ENCODE measurements at regions not wholly inside any gene's neighbourhood (a gene's known extent, or its start where the extent isn't known, plus 50 kb on each side); places are given as distances from the start of the nearest gene placed in this dataset.

DNA sequence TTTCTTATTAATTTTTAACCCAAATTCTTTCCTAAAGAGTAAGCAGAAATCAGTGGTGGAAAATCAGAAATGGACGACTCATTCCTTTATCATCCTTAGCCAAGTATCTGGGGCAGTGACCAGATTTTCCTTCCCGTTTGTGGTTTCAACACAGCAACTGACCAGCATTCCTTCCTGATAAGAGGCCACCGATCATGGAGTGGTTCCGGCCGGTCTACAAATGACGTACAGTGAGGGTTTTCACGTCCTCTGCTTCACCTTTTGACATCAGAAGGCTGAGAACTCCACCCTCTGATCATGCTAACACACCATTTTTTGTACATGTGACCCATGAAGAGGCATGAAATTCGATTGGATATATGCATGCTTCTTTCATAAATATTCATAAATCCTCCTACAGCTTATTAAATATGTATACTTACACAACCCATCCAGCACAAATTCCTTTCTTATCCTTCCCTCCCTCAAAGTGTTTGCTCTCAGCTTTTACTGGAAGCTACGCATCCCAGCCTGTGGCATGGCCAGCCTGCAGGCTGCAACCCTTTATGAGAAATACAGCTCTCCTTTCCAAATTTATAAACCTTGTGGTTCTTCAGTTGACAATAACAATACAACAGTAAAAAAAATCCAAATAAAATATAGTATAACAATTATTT, 173.0 kb upstream of the CASK start:
- peak; percentile 16 to 24 for DNase-seq

DNA sequence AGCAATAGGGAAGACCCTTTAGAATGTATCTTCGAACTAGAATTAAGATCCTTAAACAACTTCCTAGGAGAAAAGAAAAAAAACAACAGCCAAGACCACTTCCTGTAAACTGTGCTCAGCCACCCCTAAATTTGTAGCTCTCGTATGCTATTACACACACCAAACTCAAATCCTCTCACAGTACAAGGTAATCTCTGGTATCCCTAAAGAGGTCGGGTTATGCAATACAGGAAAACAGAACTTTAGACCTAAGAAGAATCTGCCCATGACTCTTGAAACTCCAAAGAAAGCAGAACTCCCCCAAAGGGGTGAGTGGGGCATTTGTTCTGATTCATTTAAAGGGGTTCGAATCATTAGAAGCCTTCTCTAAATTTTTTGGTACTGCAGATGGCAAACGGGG, 170.9 kb upstream of the CASK start:
- no peak for DNase-seq

DNA sequence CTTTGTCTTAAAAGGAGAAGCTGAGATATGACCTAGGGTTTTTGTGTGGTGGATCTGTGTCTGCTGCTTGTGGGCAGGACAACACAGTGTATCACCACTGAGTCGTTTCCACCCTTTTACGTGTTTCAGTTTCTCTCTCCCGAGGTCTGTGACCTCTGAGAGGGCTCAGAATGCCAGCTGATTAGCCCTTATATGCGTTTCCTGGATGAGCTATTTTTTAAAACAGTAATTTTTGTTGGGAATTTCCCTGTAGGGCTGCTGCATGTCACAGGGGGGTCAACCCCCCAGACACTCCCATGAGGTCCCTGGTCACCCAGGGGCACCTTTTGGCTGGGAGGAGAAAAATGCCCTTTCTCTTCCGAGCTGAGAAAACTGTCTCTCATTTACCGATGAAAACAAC, 170.4 kb upstream of the CASK start:
- no peak for DNase-seq

DNA sequence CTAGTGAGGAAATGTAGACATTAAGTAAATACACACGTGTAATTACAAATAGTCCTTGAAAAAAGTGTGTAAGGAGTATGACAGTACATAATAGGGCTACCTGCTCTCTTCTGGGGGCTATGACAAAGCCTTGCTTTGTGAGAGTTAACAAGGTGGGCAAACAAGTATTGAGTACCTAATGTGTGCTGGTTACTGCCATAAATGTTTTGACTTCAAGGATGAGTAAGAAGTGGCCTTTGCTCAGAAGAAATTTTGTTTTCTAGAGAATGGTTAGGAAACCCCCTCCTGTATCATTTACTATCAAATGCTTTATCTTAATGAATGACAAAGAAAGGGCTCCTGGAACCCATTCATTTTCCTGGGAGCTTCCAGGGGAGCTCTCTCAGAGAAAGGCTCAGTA, 167.0 kb upstream of the CASK start:
- DNase-seq, result no peak

DNA sequence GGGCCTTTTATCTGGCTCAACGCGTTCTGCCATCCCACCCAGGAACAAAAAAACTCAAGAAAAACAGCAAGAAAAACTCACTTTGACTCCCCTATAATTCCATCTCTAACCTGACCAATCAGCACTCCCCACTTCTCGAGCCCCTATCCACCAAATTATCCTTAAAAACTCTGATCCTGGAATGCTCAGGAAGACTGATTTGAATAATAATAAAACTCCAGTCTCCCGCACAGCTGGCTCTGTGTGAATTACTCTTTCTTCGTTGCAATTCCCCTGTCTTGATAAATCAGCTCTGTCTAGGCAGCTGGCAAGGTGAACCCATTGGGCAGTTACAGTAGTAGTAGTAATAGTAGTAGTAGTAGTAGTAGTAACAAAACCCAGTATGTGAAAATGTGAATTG, 165.7 kb upstream of the CASK start:
- DNase-seq, result no peak

DNA sequence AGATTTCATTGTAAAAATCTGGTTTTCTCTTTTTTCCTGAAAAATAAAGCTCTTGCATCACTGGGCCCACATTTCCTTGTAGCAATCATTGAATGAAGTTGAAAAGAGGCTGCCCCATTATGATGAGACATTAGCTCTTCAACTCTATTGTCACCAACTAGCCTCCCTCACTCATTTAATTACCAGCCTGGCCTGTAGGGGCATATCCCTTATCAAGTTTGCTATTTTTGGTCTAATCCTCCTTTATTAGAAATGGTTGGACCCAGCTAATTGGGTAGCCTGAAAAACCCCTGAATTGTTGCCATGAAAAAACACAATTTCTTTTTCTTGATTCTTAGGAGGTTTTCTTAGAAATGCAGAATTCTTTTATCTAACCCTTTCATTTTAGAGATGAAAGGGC, 164.6 kb upstream of the CASK start:
- DNase-seq, result no peak

DNA sequence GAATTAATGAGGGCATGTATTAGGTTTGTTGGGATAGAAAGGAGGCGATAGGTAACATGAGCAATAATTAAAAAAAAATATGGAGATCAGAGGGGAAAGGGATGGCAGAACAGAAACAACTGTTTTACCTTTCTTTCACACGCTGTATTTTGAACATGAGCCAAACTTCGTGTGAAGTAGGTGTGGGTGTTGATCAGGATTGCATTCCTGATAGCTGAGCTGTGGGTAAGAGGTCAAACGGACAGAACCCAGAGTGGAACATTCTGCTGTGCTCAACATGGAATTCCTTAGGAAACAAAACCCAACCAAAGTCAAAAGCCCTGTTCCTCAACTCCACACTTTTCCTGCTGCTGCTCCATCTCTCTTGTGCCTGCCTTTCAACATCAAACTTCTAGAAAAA, 162.5 kb upstream of the CASK start:
- no peak for DNase-seq

DNA sequence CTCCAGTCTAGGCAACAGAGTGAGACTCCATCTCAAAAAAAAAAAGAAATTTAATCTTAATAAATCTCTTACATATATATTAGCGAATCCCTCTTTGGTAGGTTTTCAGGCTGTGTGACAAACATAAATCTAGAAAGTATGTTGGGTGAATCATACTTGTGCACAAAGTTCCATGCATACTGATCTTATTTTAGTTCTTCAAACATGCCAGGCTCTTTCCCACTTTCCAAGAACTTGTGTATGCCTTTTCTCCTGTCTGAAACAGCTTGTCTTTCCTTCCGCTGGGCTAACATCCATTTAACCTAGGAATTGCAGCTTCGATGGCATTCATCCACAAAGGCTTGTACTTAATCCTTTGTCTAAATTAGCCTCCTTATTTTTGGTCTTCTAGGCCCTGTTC, 156.6 kb upstream of the CASK start:
- DNase-seq, result no peak

DNA sequence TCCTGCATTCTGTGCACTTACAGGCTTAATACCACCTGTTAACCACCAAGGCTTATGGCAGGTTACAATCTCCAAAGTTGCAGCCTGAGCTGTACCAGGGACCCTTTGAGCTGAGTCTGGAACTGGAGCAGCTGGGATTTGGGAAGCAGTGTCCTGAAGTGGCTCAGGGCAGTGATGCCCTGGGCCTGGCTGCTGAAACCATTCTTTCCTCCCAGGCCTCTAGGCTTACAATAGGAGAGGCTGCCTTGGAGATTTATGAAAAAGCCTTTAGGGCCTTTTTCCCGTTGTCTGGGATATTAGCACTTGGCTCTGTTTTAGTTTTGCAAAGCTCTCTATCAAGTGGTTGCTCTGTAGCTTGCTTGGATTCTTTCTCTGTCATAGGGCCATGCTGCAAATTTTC, 154.3 kb upstream of the CASK start:
- DNase-seq, result no peak

DNA sequence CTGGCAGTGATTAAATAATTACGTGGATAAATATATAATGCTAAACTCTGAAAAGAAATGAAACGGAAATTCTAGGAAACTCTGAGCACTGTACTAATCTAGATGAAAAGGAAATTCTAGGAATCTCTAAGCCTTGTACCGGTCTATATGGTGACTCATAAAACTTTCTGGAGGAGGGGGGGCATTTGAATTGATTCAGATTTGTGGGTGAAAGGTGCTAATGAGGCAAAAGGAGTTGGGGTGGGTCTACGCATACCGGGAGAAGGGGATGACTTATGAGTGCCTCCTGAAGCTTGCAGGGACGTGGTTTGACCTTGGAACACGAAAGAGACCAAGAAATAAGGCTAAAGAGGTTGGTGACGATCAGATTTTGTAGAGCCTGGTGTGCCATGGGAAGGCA, 151.7 kb upstream of the CASK start:
- DNase-seq, result no peak

DNA sequence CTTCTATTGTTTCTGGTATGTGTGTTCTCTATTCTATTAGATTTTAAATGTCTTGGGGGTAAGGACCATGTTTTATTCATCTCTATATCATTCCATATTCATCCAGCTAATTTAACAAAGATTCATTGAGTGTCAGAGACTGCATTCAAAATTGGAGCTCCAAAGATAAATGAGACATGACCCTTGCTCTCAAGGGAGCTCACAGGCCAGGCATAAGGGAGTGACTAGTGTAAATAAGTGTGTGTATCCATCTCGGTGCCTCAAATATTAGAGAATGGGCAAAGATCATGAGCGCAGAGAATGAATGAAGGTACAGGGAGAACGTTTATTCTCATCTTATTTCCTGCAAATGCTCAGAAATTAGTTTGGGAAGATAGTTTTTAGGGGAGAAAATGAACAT, 150.1 kb upstream of the CASK start:
- DNase-seq, result no peak

DNA sequence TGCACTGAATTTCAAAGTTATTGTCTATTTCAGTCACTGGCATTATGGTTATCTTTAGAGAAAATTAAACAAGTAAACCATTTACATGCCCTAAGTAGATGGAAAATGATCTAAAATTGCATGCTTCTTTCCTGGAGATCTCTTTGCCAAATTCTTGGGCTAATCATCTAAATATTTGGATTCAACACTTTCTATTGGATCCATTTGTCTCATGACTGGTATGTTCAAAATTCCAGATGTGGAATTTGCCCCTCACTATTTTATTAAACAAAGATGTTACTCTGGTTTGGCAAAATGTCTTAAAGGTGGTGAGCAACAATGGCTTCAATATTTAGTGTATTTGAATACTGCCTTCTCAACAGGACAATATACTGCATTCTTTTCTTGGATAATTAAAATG, 147.5 kb upstream of the CASK start:
- no peak for DNase-seq

DNA sequence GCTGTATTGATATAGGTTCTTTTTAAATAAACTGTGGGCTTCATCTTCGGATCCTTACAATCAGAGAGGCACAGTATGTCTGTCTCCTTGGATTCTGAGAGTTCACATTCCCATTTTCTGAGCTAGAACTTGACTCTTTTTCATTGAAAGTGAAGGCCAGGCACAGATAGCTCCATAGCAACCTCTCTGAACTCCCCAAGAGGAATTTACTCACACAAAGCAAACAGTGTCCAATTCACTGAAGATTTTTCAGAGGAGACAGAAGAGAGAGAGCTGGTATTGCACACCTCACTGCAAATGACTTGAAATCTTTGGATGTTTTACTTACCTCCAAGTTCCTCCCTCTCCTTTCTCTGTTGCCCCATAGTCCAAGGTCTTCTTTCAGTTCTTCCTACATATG, 130.9 kb upstream of the CASK start:
- no peak for DNase-seq

DNA sequence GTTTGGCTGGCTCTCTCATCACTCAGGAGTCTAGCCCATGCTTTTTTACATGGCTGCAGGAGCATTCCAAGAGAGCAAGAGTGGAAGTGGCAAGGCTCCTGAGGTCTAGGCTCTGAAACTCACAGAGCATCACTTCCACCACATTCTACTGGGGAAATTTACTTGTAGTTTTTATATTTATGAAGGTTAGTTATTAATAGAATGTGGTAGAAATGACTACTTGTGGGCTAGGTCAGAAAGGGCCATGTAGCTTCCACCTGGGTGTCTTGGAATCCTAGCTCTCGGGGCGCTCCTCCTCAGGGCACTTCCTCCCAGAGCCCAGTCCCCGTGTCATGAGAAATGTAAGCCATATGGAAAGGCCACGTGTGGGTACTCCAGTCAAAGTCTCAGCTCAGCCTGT, 127.0 kb upstream of the CASK start:
- DNase-seq, result no peak

DNA sequence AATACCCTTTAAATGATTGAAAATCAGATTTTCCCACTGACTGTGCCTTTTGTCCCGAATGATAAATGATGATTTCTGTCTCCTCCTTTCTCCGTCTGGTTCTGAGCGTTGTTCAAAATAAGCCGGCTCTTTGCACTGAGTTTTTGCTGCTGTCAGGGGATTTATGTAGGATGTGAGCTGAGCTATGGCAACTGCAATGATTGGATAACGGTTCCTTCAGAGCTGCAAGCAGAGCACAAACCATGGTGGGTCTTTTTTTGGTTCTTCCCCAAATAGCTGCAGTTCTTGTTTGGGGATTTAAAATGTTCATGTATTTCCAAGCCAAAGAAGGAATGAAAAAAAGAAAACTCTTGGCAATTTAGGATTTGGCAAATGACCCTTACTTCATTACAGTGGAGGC, 124.5 kb upstream of the CASK start:
- DNase-seq, result no peak

DNA sequence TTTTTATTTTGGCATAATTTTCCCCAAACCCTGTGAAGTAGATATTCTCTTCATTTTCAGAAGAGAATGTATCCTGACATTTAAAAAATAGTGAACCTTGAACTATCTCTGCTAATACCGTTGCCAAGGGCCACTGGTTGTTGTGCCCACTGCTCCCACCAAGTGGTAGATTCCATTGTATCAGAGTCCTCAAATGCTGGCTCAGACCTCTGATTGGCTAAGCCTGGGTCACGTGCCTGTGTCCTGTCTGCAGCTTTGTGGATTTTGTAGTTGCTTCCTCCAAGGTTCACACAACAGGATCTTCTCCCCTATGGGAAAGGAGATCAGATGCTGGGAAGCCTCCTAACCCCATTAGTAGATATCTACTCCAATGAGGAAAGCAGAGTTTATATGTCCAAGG, 104.8 kb upstream of the CASK start:
- DNase-seq, result no peak

DNA sequence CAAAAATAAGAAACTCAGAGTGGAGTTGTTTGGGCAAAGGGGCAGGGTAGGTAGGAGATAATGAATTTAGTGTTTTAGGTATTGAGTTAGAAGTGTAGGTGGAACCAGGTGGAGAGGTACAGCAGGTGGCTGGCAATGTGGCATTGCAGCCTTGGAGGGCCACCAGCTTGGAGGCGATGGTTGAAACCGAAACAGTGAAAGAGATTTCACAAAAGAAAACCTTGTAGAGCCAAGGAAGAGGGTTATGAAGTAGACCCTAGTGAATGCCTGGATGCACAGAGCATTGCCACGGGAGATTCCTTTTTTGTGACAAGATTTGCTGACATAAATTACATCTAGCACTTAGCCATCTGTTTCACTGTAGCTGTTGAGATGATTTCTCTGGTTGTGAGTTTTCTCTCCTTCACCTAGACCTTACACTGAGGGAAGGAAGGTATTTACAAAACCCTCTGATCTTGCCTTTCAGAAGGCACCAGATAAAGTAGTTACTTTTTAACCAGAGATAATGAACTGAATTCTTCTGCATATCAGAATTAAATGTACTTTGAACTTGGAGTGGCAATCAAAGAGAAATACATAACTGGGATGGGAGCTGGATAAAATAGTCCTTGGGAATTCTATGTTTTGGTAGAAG, 104.1 kb upstream of the CASK start:
- no peak for DNase-seq

DNA sequence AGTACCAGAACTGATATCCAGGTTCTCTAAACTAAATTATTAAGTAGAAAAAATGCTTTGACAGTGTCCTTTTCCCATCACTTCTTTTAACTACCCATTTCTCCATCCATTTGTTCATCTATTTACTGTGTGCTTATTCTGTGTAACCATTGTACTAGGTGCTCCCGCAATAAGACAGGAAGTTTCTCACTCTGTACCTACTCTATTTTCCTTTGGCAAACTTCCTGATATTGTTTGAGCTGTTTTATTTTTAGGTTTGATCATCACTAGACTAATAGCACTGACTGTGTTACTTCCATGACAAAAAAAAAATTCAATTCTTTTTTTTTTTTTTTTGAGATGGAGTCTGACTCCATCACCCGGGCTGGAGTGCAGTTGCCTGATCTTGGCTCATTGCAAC, 102.5 kb upstream of the CASK start:
- DNase-seq, result no peak

DNA sequence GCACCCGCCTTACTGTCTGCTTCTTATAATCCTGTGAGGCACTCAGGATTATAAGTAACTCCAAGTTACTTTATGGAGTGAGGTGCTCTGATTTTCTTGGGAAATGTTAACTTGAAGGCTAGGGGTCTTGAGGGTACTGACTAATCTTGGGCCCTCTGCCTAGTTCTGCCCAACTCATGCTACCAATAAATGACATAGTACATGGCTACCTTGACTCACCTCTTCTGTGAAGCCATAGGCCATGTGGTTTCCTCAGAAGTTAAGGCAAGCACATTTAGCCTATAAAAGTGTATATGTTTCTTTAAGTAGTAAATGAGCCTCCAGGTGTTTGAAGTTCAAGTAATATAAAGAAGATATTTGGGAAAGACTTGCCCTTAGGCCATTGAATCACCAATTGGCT, 99.8 kb upstream of the CASK start:
- DNase-seq, result no peak

DNA sequence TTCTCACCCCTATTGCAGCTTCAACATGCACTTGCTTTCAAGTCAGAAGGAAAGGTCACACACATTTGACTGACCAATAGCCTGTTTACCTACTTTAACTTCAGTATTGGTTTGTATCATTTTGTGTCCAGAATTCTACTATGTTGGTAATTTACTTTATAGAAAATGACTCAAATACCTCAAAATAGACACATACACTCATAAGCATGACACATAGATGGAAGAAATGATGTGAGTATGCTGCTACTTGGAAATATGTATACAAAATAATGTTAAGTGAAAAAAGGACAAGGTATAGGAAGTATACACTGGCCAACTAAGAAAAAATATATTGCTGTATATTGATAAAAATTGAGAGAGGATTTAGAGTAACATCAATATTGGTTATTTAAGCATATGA, 98.8 kb upstream of the CASK start:
- DNase-seq, result no peak

DNA sequence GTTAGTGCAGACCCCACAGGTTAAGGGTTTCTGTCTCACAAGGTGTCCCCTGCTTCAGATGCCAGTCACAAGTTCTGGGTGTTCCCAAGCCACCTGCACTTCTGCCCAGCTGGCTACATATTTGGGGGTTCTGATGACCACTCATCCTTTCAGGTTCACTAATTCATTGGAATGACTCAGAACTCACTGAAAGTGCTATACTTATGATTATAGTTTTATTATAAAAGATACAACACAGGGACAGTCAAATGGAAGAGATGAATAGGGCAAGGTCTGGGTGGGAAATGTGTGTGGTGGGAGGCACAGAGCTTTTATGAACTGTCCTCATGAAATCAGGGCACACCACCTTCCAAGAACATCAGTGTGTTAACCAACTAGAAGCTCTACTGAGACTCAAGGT, 97.7 kb upstream of the CASK start:
- no peak for DNase-seq

DNA sequence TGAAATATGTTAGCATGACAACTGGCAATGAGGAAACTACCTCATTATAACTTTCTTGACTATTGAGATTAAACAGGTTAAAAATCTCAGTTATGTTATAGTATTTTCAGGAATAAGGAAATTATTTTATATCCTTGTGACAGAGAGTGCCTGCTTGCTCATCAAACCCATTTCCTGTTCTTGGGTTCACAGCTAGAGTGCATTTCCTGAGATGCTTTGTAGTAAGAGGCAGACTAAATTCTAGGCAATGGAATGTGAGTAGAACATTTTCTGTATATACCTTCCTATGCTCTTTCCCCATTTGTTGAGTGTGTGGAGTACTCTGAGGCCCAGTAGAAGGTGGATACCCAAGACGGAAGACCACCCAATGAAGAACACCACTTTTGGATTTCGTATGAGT, 96.9 kb upstream of the CASK start:
- DNase-seq, result no peak

DNA sequence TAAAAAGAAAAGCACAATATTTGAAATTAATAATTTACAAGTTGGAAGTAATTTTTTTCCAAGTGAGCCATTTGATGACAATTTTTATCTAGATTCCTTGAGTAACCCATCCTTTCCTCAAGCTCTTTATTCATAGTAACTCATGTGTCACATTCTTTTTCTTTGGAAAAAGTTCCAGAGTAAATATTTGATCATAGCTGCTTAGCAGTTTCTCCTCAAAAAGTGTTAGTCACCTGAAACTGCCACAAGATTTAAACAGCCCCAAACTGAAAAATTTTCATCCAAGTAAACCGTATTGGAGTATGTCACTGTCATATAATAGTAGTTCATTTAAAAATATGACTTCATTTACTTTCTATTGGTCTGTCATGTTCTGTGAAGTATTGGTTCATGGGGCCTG, 94.6 kb upstream of the CASK start:
- DNase-seq, result no peak

DNA sequence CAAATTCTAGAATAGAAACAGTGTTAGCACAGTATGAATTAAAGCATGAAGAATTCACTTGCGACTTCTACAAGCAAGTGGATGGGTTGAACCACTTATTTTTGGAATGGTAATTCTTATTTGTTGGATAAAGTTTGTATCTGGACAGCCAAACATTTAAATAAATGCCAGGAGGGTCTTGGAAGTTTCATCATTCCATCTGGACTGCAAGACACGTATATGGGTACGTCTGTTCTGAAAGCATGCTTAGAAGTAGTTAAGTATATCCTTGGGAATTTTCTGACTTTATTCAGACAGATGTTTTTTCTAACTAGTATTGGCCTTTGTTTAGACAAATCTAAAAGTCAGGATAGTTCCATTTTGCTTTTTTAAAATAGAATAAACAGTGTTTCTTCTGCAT, 77.5 kb upstream of the CASK start:
- no peak for DNase-seq
